ENCODE measurements at regions not wholly inside any gene's neighbourhood (a gene's known extent, or its start where the extent isn't known, plus 50 kb on each side); places are given as distances from the start of the nearest gene placed in this dataset.

DNA sequence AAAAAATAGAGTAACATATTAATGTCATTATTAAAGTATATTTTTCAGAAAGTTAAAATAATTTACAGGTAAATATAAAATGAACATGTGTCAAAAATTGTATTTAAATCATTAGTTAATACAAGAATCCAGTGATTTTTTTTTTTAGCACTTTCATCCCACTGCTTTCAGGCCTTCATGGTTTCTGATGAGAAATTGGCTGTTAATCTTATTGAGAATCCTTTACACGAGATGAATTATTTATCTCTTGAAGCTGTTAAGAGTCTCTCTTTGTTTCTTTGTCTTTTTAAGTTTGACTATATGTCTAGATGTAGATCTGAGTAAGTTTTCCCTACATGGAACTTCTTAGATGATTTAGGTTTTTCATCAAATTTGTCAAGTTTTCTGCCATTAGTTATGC is 578.5 kb upstream of the KCND2 start:
- Histone ChIP-seq H2AFZ (ENCODE audit: low read depth, low read length) (no peak overlapping the region), H3K4me2 (ENCODE audit: low read length) (no peak overlapping the region), H4K20me1 (ENCODE audit: insufficient read depth, low read length) (no peaks in the 10 kb centered on the region), H3K79me2 (ENCODE audit: low read length) (no peaks in the 10 kb centered on the region), H3K27me3 (ENCODE audit: low read depth, low read length) (no peaks in the 10 kb centered on the region), H3K9ac (ENCODE audit: low read length) (no peak overlapping the region), H3K27ac (ENCODE audit: low read length) (no peak overlapping the region), H3K4me3 (ENCODE audit: low read length) (no peak overlapping the region), H3K9me3 (ENCODE audit: insufficient read depth, low read length) (no peaks in the 10 kb centered on the region), H3K36me3 (replicated peaks; ENCODE audit: low read depth, low read length) (no peaks in the 10 kb centered on the region), H3K4me1 (ENCODE audit: low read length) (no peaks in the 10 kb centered on the region)
- TF ChIP-seq CTCF (IDR thresholded peaks at IDR 0.05; ENCODE audit: low read depth, low read length) (no peak), EZH2phosphoT487 (IDR thresholded peaks at IDR 0.05; ENCODE audit: low read depth) (no peak)

DNA sequence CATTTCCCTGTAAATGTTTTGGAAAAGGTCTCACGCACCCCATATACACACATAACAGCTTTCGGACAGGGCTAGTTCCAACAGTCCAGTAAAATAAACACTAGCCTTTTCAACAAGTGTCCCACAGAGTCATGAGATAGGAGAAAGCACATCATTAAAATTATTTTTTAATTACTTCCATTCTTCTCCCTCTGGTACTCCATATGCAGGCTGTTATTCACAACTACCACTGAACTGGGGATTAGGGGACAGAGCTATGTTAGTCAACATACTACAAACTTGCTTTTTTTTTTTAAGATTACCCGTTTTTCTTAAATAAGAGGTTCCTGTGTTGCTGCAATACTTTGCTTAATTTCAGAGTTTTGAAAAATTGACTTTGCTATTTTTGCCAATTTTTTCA is 576.6 kb upstream of the KCND2 start:
- H3K27ac ChIP-seq (ENCODE audit: low read length): no peak overlapping the region
- no peaks in the 10 kb centered on the region for H3K9me3 ChIP-seq (ENCODE audit: insufficient read depth, low read length)
- H3K36me3 ChIP-seq (replicated peaks; ENCODE audit: low read depth, low read length): no peaks in the 10 kb centered on the region
- H4K20me1 ChIP-seq (ENCODE audit: insufficient read depth, low read length): no peaks in the 10 kb centered on the region
- H3K79me2 ChIP-seq (ENCODE audit: low read length): no peaks in the 10 kb centered on the region
- no peak overlapping the region for H3K4me2 ChIP-seq (ENCODE audit: low read length)
- no peak overlapping the region for H2AFZ ChIP-seq (ENCODE audit: low read depth, low read length)
- H3K4me1 ChIP-seq (ENCODE audit: low read length): no peaks in the 10 kb centered on the region
- no peak for TF ChIP-seq EZH2phosphoT487 (IDR thresholded peaks at IDR 0.05; ENCODE audit: low read depth)
- no peak for TF ChIP-seq CTCF (IDR thresholded peaks at IDR 0.05; ENCODE audit: low read depth, low read length)
- no peaks in the 10 kb centered on the region for H3K27me3 ChIP-seq (ENCODE audit: low read depth, low read length)
- H3K4me3 ChIP-seq (ENCODE audit: low read length): no peak overlapping the region
- H3K9ac ChIP-seq (ENCODE audit: low read length): no peak overlapping the region

GRCh38 chr7:119703895-119704294 is 569.1 kb upstream of the KCND2 start:
- H3K27ac ChIP-seq (ENCODE audit: low read length): no peak overlapping the region
- TF ChIP-seq CTCF (IDR thresholded peaks at IDR 0.05; ENCODE audit: low read depth, low read length): no peak
- no peak for TF ChIP-seq EZH2phosphoT487 (IDR thresholded peaks at IDR 0.05; ENCODE audit: low read depth)

GRCh38 chr7:119706608-119707007 is 566.4 kb upstream of the KCND2 start:
- no peaks in the 10 kb centered on the region for H3K36me3 ChIP-seq (replicated peaks; ENCODE audit: low read depth, low read length)
- peak overlapping the region; percentile 29; the same call in 1 of the 2 replicates for H2AFZ ChIP-seq (ENCODE audit: low read depth, low read length)
- no peaks in the 10 kb centered on the region for H4K20me1 ChIP-seq (ENCODE audit: insufficient read depth, low read length)
- peak overlapping the region; percentile 13 for H3K4me2 ChIP-seq (ENCODE audit: low read length)
- H3K4me3 ChIP-seq (ENCODE audit: low read length): no peak overlapping the region
- H3K79me2 ChIP-seq (ENCODE audit: low read length): no peaks in the 10 kb centered on the region
- no peaks in the 10 kb centered on the region for H3K9me3 ChIP-seq (ENCODE audit: insufficient read depth, low read length)
- H3K4me1 ChIP-seq (ENCODE audit: low read length): peaks cover 25% of the 10 kb centered on the region
- H3K27ac ChIP-seq (ENCODE audit: low read length): no peak overlapping the region
- no peak overlapping the region for H3K9ac ChIP-seq (ENCODE audit: low read length)
- no peaks in the 10 kb centered on the region for H3K27me3 ChIP-seq (ENCODE audit: low read depth, low read length)
- no peak for TF ChIP-seq CTCF (IDR thresholded peaks at IDR 0.05; ENCODE audit: low read depth, low read length)
- no peak for TF ChIP-seq EZH2phosphoT487 (IDR thresholded peaks at IDR 0.05; ENCODE audit: low read depth)

More at GRCh38 chr7:119703895-119704294, 569.1 kb upstream of the KCND2 start:
- H2AFZ ChIP-seq (ENCODE audit: low read depth, low read length): no peak overlapping the region
- no peaks in the 10 kb centered on the region for H3K36me3 ChIP-seq (replicated peaks; ENCODE audit: low read depth, low read length)
- H3K4me3 ChIP-seq (ENCODE audit: low read length): no peak overlapping the region
- no peak overlapping the region for H3K9ac ChIP-seq (ENCODE audit: low read length)
- peaks cover 13% of the 10 kb centered on the region for H3K4me1 ChIP-seq (ENCODE audit: low read length)
- H3K4me2 ChIP-seq (ENCODE audit: low read length): no peak overlapping the region
- no peaks in the 10 kb centered on the region for H4K20me1 ChIP-seq (ENCODE audit: insufficient read depth, low read length)
- no peaks in the 10 kb centered on the region for H3K79me2 ChIP-seq (ENCODE audit: low read length)
- H3K9me3 ChIP-seq (ENCODE audit: insufficient read depth, low read length): no peaks in the 10 kb centered on the region
- H3K27me3 ChIP-seq (ENCODE audit: low read depth, low read length): no peaks in the 10 kb centered on the region

Measured in OCI-LY3 (cell line).